ENCODE measurements at regions not wholly inside any gene's neighbourhood (a gene's known extent, or its start where the extent isn't known, plus 50 kb on each side); places are given as distances from the start of the nearest gene placed in this dataset.
A peak's percentile ranks its signal among the peaks of the same experiment; 100 is the strongest.
"Not testable (repeated sequence)": the region's sequence is repeated elsewhere in the genome, so short reads cannot be mapped to it uniquely, and the experiment has no call there.

DNA sequence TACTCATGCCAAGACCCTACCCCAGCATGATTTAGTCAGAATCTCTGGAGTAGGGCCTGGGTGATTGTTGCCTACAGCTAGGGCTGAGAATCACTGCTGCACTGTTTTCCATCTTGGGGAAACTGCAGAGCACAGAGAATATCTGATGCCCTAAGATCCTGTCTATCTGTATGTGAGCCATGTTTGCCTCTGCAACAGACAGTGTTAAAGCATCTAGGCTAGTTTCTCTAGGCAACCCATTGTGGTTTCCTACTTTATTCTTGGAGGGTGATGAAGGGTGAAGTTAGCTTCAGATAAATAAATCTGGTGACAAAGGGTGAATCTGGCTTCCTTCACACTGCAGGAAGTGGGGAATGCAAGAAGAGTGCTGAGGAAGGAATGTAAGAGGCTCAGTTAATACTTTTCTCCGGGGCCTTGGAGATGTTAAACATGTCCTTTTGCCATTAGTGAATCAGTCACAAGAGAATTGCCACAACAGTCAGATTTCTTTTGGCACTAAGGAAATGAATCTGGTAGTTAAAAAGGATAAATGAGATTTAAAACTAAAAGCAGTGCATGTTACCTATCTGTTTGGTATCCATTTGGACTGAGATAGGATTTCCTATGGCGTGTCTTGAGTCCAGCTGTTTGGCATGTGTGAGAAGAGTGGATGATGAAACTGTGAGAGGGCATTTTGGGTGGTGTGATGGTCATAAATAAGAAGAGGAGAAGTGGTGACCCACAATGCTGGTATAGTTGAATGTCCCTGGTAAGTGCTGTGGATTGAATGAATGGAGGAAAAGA, 119.6 kb upstream of the IKBKE start:
- H3K79me2 ChIP-seq (replicated peaks; ENCODE audit: insufficient read depth); H3K27me3 Mint-ChIP-seq (ENCODE audit: insufficient read depth, low read depth, poor library complexity); DNase-seq (ENCODE audit: low spot score); H4K20me1 ChIP-seq (replicated peaks; ENCODE audit: insufficient read depth); H3K4me3 ChIP-seq; H3F3A ChIP-seq (replicated peaks; ENCODE audit: low read depth); H3K36me3 ChIP-seq (ENCODE audit: insufficient read depth); H3K9me3 Mint-ChIP-seq; H3K27ac ChIP-seq (ENCODE audit: low read depth); H3K4me1 Mint-ChIP-seq; H3K4me3 Mint-ChIP-seq; H2AFZ ChIP-seq; H3K36me3 Mint-ChIP-seq (ENCODE audit: low read depth); H3K4me2 ChIP-seq; H3K9me2 ChIP-seq (ENCODE audit: insufficient read depth); H3K4me1 ChIP-seq (ENCODE audit: insufficient read depth); H3K27me3 ChIP-seq (ENCODE audit: insufficient read depth): not testable (repeated sequence)
- ATAC-seq: peak; percentile 40
- peak overlapping the region; percentile 46; the same call in 1 of the 2 replicates for H3K27ac Mint-ChIP-seq

DNA sequence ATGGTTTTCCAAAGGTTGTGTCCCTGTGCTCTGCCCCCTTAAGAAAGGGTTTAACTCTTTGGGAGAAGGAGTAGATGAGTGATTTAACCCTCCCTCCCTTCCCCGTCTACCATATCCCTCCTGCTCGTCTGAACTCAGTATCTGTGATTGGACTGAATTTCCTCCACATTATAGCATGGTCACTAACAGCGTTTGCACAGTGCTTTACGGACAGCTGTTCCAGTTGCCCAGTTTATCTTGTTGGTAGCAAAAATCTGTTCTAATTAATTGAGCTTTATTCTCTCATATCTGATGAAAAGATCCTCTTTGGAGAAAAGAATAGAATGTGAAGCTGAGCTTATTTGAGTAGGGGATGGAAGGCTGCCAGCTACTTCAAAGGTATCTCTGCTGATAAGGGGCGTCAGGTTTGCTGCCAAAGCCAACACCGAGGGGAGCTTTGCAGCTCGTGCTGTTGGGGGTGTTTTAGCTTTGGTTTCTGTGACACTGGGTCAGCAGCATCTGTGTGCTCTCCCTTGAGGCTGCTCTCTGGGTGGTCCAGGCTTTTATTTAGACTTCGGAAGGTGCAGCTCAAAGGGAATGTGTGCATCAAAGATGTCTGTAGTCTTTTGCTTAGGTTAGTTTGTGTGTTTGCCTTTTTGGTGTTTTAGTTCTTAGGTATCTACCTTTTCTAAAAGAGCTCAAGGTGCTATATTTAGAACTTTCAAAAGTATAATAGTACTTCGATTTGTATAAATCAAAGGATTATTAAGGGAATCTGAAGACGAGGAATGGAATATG, 118.8 kb upstream of the IKBKE start:
- peak; percentile 86 for ATAC-seq
- not testable (repeated sequence) for DNase-seq (ENCODE audit: low spot score); H4K20me1 ChIP-seq (replicated peaks; ENCODE audit: insufficient read depth); H3K4me3 ChIP-seq; H3K9me2 ChIP-seq (ENCODE audit: insufficient read depth); H3K27me3 Mint-ChIP-seq (ENCODE audit: insufficient read depth, low read depth, poor library complexity); H3K36me3 Mint-ChIP-seq (ENCODE audit: low read depth); H3K4me2 ChIP-seq; H3K9me3 Mint-ChIP-seq; H3F3A ChIP-seq (replicated peaks; ENCODE audit: low read depth); H3K4me3 Mint-ChIP-seq; H3K27ac Mint-ChIP-seq; H2AFZ ChIP-seq; H3K27ac ChIP-seq (ENCODE audit: low read depth); H3K79me2 ChIP-seq (replicated peaks; ENCODE audit: insufficient read depth); H3K27me3 ChIP-seq (ENCODE audit: insufficient read depth); H3K36me3 ChIP-seq (ENCODE audit: insufficient read depth); H3K4me1 Mint-ChIP-seq; H3K4me1 ChIP-seq (ENCODE audit: insufficient read depth)

DNA sequence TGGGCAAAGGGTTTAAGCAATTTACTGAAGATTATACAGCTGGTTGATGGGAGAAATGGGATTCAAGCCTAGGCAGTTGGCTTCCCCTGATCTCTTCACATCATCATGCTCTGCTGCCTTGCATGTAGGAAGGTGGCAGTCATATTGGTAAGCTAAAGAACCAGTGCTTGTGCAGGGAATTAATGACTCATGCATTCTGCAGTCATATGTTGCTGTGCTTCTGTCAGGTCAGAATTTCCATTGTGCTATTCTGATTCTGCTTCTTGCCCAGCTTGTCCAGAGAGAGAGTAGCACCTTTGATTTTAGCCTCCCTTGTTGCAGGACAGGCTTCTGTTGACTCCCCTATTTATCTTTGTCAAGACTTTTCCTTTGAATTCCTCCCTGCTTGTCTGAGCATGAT, 114.0 kb upstream of the IKBKE start:
- H3K9me2 ChIP-seq (ENCODE audit: insufficient read depth); H3K27ac Mint-ChIP-seq; H3K79me2 ChIP-seq (replicated peaks; ENCODE audit: insufficient read depth); H3K27ac ChIP-seq (ENCODE audit: low read depth); H3K4me1 Mint-ChIP-seq; H3K36me3 Mint-ChIP-seq (ENCODE audit: low read depth); H4K20me1 ChIP-seq (replicated peaks; ENCODE audit: insufficient read depth); ATAC-seq; H3K9me3 Mint-ChIP-seq; H3K27me3 Mint-ChIP-seq (ENCODE audit: insufficient read depth, low read depth, poor library complexity); H3K4me1 ChIP-seq (ENCODE audit: insufficient read depth); H3K4me3 ChIP-seq; DNase-seq (ENCODE audit: low spot score); H3F3A ChIP-seq (replicated peaks; ENCODE audit: low read depth); H3K4me2 ChIP-seq; H3K36me3 ChIP-seq (ENCODE audit: insufficient read depth); H3K4me3 Mint-ChIP-seq; H3K27me3 ChIP-seq (ENCODE audit: insufficient read depth); H2AFZ ChIP-seq: not testable (repeated sequence)

DNA sequence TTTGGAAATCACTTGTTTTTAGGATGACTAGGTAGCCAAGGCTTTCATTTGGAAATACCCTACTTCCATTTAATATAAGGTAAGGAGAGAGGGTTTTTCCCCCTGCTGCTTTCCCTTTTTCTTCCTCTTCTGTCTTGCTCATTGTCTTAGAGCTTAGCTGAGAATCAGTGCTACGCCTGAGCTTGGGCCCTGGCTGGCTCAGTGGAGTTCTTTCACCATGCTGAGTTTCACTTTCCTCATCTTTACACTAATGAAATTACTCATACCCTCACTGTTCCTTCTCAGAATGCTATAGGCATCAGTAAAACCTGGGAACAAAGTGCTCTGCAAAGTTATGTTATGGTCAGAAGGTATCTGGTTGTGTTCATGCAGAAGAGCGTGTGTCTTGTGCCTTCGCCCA, 112.3 kb upstream of the IKBKE start:
- not testable (repeated sequence) for H3K27ac ChIP-seq (ENCODE audit: low read depth); H3F3A ChIP-seq (replicated peaks; ENCODE audit: low read depth); DNase-seq (ENCODE audit: low spot score); H3K4me1 ChIP-seq (ENCODE audit: insufficient read depth); H3K4me2 ChIP-seq; H4K20me1 ChIP-seq (replicated peaks; ENCODE audit: insufficient read depth); H3K9me3 Mint-ChIP-seq; H3K27me3 Mint-ChIP-seq (ENCODE audit: insufficient read depth, low read depth, poor library complexity); H3K36me3 ChIP-seq (ENCODE audit: insufficient read depth); H3K9me2 ChIP-seq (ENCODE audit: insufficient read depth); H3K79me2 ChIP-seq (replicated peaks; ENCODE audit: insufficient read depth); H2AFZ ChIP-seq; H3K4me3 Mint-ChIP-seq; H3K36me3 Mint-ChIP-seq (ENCODE audit: low read depth); H3K4me1 Mint-ChIP-seq; H3K4me3 ChIP-seq; H3K27me3 ChIP-seq (ENCODE audit: insufficient read depth); H3K27ac Mint-ChIP-seq
- ATAC-seq: peak; percentile 75

DNA sequence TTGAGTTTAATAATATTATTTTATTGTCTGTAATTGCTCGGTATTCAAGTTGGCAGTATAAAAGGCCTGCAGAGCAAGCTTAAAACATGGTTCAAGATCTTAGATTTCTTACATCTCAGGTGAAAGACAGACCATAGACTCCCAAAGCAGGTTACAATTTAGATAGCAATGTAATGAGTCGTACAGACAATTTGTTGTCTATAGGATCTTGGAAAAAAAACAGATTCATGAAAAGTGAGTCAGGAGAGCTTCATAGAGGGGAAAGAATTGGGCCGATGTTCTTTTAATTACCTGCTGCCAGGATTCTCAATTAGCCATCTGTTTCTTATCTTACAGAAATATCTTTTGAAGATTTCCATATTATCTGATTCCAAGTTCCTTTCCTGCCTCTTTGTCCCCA, 111.5 kb upstream of the IKBKE start:
- H3K79me2 ChIP-seq (replicated peaks; ENCODE audit: insufficient read depth); H3K4me2 ChIP-seq; H3K4me1 Mint-ChIP-seq; H3K36me3 Mint-ChIP-seq (ENCODE audit: low read depth); H2AFZ ChIP-seq; H3K4me3 ChIP-seq; H3K4me3 Mint-ChIP-seq; H3K4me1 ChIP-seq (ENCODE audit: insufficient read depth); ATAC-seq; H3K9me3 Mint-ChIP-seq; H3K36me3 ChIP-seq (ENCODE audit: insufficient read depth); H3K9me2 ChIP-seq (ENCODE audit: insufficient read depth); H3K27ac ChIP-seq (ENCODE audit: low read depth); H4K20me1 ChIP-seq (replicated peaks; ENCODE audit: insufficient read depth); H3F3A ChIP-seq (replicated peaks; ENCODE audit: low read depth); H3K27ac Mint-ChIP-seq; H3K27me3 Mint-ChIP-seq (ENCODE audit: insufficient read depth, low read depth, poor library complexity); DNase-seq (ENCODE audit: low spot score); H3K27me3 ChIP-seq (ENCODE audit: insufficient read depth): not testable (repeated sequence)

DNA sequence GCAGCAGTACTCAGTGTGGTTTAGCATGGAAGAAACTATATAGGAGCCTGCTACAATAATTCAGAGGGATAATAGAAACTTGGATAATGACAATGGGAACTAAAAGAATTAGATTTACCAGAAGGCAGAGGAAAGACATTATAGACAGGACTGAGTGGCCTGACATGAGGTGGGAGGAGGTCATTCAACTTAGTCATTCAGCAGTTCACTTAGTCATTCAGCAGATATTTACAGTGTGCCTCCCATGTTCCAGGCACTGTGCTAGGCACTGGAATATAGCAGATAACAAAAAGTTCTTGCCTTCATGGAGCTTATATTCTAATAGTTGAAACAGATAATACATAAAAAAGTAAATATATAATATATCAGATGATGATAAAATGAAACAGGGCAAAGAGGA, 110.9 kb upstream of the IKBKE start:
- H3K4me1 ChIP-seq (ENCODE audit: insufficient read depth); H3K9me3 Mint-ChIP-seq; H3K4me3 ChIP-seq; H3K27me3 ChIP-seq (ENCODE audit: insufficient read depth); H3K9me2 ChIP-seq (ENCODE audit: insufficient read depth); DNase-seq (ENCODE audit: low spot score); H3K79me2 ChIP-seq (replicated peaks; ENCODE audit: insufficient read depth); H4K20me1 ChIP-seq (replicated peaks; ENCODE audit: insufficient read depth); H3K4me3 Mint-ChIP-seq; H3K27me3 Mint-ChIP-seq (ENCODE audit: insufficient read depth, low read depth, poor library complexity); H3F3A ChIP-seq (replicated peaks; ENCODE audit: low read depth); H3K4me1 Mint-ChIP-seq; ATAC-seq; H3K36me3 ChIP-seq (ENCODE audit: insufficient read depth); H3K27ac Mint-ChIP-seq; H3K36me3 Mint-ChIP-seq (ENCODE audit: low read depth); H2AFZ ChIP-seq; H3K27ac ChIP-seq (ENCODE audit: low read depth); H3K4me2 ChIP-seq: not testable (repeated sequence)

Measured in GM23338 (cell line).